GM19467 (cell line): ENCODE measurements at regions not wholly inside any gene's neighbourhood (a gene's known extent, or its start where the extent isn't known, plus 50 kb on each side); places are given as distances from the start of the nearest gene placed in this dataset.

ENCODE experiments used
- ATAC-seq: cut with Tn5 transposase; IDR thresholded peaks from one replicate; pipeline ENCODE4 v1.9.1; 2021; ENCODE audit warnings: mild to moderate bottlenecking, moderate library complexity; ENCODE audit not compliant: unreplicated experiment

DNA sequence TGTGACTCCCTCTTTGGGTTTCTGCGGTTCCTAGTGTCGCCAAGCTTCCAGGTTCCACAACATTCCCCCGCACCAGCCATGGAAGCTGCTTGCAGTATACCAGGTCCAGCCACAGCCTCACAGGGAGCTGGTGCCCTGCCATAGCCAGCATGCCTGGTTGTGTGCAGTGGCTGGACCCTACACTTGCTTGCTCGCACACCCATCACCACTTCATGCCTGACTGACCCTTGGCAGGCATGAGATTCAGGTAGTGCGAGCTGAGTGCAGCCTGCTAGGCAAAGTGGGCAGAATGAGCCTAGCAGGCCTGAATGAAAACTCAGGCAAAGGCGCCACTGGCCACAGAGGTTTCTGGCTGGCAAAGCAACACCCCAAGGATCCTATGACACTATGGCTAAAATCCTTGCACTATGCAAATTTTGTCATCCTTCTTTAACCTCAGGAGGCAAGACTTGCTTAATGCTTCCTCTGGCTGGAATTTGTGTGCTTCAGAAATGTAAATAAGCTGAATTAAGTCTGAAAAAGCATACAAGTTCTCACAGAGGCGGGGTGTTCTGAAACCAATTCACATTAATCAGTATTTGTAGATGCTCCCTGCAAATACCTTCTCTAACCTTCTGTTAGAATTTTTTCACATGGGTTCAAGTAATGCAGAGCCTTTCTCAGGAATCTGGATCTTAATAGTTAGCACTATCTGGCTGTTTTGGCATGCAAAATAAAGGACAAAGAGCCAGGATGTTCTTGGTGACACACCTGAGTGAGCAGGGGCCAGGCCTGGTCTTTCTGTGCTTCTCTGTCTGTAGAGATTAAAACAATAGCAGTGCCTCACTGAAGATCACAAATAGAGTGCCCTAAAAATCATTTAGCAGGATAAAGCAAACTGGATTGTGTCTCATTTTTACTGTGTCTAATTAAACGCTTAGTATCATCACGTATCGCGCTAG, 256.9 kb downstream of the GPATCH2 start:
- ATAC-seq, result no peak

DNA sequence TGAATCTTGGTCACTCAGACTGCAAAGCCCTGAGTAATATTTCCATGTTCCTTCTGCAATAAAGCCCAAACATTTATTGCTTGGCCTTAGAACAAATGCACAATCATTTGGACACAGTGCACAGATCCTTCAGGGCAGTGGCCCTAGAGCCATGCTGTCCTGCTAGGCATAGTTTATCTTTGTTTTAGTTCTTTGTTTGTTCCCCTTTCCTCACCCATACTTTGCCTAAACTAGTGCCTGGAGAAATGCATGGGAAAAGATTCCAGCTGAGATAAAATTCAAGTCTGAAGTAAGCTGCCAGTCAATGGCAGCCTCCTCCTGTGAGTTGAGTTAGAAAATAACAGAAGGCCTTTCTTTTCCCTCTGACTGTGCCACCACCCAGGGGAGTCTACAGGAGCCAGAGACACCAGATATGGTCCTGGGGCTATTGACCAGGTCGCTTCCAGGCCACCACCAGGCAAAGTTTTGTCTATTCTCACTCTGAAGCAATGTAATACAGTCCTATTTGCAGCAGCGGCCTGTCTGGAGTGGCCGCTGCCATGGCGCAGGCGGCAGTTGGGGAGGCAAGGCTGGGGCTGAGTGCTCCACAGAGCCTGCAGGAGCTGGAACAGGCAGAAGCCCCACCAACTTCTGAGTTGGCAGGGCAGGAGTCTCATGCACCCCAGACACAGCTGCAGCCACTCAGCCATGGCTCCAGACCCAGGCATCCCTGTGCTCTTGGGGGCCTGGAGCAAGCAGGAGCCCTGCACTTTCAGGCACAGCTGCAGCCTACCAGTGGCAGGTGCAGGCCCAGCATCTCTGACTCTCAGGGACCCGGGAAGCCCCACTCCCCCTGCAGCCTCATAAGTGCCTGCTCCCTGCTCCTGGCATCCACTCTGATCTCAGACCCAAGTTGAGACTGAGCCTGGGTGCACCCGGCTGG, 258.6 kb downstream of the GPATCH2 start:
- no peak for ATAC-seq

DNA sequence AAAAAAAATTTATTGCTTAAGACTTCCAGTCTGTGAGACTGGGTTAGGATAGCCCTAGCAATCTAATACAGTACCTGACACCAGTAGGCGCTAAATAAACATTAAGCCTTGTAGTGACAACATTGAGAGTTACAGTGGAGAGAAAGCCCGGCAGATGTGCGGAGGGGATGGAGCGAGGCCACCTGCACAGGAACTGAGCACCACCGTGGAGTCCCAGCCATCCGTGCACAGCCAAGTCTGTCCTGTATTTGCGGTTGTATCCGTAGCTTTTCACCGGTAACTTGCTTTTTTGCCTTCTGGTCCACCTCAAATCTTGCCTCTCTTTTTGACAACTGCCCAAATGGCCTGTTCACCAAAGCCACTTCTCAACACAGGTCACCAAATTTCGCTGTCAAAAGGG, 260.1 kb downstream of the GPATCH2 start:
- ATAC-seq, result no peak

DNA sequence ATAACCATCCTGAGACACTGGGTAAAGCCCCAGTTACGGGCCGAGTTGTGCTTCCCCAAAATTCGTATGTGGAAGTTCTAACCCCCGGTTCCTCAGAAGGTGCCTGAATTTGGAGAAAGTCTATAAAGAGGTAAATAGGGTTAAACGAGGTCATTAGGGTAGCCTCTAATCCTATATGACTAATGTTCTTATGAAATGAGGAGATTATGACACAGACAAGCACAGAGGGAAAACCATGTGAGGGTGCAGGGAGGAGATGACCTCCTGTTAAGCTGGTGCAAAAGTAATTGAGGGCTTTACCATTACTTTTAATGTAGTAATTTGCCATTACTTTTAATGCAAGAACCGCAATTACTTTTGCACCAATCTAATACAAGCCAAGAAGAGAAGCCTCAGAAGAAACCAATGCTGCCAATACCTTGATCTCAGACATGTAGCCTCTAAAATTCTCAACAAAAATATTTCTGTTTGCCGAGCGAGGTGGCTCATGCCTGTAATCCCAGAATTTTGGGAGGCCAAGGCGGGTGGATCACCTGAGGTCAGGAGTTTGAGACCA, 260.8 kb downstream of the GPATCH2 start:
- ATAC-seq, result no peak

DNA sequence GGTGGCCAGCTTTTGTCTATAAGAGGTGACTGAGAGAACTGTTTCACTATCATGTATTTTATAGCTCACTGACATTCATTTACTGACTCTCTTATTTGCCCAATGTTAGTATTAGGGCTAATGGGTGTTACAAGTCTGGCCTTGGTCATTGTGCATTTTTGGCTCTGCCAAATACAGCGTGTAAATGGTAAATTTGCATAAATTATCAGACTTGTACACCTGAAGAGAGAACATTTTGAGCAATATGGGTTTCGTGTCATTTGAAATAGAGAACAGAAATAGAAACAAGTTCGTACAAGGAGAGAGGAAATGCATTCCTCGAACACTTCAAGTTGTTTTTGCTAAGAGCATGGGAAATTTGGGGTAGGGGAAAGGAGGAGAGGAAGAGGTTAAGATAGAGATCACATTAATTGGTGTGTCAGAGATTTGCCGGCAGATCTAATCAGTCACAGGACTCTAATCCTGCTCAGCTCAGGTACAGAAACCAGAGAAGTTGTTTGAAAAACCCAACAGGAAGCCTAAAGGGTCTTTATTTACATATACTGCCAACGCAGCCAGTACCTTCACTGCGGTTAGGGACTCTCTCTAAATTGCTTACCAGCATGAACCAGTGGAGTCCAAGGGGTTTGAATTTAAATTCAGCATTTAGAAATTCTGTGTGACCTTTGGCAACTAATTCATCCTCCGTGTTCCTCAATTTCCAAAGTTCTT, 261.5 kb downstream of the GPATCH2 start:
- peak; percentile 92 for ATAC-seq

DNA sequence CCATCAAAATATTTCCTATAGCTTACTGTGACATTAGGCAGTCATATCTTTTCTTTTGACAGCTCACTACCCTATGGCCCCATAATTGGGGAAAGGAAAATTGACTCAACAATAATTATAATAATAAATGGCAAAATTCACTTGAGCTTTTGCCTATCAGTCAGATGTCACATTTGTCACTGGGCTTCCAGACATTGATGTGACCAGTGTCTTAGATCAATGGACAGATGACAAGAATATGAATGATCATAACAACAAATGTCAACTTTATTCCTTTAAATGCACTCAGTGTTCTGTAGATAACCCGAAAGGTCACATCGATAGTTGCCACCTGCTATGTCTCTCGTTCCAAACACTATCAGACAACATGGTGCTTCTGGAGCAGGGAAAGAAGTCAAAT, 266.7 kb downstream of the GPATCH2 start:
- ATAC-seq, result no peak

DNA sequence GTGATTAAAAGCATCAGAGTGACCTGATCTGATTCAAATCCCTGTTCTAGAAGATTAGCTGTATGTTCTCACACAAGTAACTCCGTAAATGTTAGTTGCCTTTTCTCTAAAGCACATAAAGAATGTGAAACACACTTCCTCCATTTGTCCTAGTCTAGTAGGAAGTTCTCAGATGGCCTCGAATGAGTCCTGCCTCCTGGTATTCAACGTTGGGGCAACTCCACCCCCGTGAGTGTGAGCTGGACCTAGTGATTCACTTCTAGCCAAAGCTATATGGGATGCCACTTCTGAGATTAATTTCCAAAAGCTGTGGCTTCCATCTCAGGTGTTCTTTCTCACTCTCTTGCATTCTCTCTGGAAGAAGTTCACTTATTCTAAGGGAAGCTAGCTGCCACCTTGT, 267.6 kb downstream of the GPATCH2 start:
- ATAC-seq, result no peak

DNA sequence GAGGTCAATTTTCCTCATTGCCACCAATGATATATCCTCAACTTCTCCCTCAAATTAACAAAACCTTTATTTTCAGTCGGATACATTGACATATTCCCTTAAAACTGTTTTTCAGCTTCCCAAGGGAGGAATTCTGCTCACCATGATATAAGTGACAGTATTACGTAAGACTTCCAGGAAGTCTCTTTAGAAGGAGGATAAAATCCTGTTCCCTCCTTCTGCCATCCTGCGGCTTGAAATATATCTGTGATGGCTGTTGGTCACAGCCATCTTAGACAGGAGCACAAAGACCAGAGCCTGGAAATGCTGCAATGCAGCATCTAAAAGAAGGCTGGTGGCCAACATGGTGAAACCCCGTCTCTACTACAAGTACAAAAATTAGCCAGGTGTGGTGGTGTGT, 270.4 kb downstream of the GPATCH2 start:
- ATAC-seq, result no peak

DNA sequence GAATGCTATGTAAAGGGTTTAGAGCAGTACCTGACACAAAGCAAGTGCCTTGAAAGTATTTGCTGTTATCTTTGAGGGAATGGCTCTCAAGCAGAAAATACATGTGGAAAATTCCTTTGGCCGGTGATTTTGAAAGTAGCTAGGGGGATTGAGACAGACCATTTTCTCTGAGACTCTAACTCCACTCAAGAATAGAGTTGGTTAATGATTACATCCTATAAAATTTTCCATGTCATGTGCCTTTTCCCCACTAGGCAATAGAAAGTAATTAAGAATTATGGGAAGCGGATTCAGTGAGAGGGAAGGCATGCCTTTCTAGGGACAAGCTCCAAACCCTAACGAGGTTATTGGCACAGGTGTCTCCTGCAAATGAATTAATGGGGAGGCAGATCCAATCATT, 276.0 kb downstream of the GPATCH2 start:
- no peak for ATAC-seq

DNA sequence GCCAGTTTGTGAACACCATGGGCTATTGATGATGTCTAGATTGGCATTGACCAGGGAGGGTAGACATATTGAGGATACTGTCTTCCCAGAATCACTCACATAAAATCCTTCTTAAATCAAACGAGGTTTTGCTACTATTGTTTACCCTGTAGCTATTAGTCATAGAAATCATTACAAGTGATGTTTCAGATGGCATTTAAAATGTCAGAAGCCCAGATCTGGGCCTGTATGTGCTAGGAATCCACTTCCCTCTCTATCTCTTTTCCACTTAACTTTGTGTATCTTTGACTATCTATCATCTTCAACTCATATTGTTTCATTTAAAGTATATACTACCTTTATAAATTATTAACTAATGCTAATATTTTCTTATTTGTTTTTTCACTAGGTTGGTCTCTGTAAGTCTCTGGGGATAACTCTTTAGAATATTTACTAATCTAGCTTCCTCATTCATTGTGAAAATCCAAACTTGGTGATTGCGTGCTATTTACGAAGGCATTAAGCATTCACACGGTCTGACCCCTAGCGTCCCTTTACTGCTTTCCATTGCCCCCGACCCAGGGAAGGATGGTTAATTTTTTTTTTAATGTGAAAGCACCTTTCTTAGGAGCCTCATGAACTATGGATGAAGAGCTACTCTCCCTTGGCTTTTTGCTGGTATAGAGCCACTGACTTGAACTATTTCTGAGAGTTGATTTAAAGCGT, 281.8 kb downstream of the GPATCH2 start:
- ATAC-seq, result no peak

DNA sequence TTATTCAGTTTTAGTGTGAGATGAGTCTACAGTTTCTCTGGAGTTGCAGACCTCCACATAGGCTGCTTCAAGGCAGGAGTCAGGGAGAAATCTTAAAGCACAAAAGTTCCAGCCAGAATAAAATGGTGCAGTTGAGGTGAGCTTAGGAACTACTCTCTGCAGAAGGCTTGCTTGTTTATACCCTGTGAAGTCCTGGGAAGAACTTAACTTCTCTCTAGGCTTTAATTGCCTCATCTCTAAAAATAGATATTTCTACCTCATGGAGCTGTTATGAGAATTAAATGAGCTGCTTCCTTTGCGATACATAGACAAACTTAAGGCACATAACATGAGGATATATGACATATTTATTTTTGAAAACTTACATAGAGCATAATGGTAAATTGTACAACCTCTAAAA, 286.2 kb downstream of the GPATCH2 start:
- no peak for ATAC-seq

DNA sequence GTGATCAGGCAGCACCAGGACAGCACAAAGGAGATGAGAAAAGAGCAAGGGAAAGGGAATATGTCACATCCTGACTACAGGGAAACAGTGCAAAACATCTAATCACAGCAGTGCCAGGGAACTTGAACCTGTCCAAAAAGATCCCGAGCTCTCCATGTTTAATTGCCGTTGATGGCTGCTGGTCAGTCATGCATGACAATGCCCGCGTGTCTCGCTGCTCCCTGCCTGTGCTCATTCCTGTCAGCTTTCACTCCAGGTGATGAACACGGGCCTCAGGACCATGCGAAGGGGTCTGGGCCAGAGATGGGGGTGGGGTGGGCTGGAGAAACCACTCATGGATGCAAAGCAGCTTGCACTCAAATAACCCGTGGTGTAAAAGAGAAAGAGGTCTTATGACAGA, 287.0 kb downstream of the GPATCH2 start:
- ATAC-seq, result no peak

DNA sequence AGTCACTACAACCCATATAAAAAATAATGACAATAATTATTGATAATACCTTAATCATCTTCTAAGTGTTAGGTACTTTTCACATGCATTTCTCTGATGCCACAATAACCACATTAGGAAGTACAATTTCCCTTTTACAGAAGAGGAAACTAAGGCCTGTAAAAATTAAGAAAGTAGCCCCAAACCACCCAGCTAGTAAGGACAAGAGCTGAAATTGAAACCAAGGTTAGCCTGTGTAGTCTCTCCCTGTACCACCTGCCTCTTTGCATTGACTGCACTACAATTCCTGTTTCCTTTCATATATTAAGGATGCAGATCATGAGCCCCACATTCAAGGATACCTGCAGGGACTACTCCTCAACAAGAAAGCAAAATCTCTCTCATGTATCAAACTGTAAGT, 288.8 kb downstream of the GPATCH2 start:
- ATAC-seq, result no peak

DNA sequence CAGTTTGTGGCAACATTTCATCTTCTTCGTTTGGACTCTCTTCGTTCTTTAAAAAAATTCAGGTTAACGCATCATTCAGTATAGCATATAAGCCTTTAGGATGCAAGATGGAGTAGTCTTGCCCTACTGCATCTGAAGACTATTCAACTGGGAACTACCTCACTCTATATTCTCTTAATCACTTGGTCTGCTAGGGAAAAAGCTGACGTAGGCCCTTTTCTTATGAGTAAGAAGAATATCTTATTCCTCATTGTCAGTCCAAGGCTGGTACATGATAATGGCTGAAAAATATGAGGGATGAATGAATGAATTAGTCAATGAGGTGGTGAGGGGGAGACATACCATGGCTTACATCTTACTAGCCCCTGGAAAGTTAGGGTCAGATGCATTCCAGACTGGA, 294.2 kb downstream of the GPATCH2 start:
- ATAC-seq, result no peak

DNA sequence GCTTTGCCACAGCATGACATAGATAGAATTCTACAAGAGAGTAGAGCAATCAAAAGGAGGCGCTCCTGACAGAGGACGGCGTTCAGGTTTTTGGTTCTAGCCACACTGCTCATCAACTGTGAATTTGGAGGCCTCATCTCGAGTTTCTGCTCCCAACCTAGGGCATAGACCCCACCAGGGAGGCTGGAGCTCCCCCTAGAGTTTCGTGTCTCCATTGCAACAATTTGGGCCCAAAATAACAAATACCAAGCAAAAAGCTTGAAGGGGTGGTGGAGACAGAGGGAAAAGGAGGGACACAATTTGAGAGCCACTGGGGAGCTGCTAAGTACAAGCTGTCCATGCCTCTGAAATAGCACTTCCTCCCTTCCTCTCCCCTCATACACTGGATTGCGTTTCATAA, 297.0 kb downstream of the GPATCH2 start:
- peak; percentile 87 for ATAC-seq

DNA sequence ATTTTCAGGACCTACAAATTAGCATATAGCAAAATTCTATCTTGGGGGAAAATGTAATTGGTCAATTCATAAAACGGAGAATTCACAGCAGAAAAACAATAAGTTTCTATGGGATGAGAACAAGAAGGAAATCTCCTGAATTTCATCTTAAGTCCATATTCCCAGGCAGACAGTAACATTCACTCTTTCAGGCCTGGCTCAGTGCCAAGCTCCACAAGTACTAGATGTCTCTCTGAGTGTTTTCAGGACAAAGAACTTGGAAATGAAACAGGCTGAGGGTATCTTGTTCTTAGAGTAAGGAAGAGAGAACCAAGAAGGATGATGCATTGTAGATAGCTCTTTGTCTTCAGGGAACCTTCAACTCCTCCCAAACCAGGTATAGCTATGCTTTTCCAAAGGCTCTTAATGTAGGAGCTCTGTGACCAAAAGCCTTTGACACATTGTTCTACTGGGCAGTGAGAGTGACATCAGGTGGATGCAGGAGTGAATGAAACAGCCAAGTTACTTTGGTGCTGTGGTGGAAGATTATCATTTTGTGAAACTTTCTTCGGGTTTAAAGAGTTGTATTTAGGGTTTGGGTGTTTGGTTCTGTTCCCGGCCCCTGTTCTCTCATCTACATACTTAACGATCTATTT, 298.3 kb downstream of the GPATCH2 start:
- no peak for ATAC-seq

DNA sequence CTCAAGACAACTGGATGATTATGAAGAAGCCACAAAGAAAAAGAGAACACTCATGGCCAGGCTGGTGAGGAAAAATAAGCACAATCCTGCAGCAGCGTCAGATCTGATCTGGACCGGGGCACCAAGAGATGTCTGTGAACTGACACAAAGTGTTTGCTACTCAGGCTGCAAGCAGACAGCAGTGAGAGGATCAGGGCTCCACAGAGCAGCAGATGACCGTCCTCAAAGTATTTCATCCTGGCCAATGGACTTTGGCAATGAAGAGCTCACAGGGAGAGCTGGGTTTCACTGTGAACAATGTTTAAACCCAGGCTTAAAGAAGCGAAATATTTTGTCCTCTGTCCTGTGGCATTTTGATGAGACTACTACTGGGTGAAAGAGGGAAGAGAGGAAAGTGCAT, 299.2 kb downstream of the GPATCH2 start:
- ATAC-seq, result no peak

DNA sequence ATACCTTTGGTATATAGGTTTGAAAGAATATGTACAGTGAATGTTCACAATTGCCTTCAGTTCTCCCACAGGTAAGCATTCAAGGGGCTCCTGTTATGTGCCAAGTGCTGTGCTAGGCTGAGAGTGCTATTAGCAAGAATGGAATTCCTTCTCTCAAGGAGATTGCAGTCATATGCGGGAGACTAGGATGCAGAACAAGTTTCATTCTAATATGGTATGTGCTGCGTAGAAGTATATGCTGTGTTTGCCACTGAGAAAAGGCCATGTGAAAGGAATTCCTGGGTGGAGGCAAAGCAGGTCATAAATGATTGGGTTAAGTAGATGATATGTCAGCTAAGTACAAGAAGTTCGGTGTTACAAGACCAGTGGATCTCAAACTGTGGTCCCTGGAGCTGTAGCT, 303.0 kb downstream of the GPATCH2 start:
- no peak for ATAC-seq

DNA sequence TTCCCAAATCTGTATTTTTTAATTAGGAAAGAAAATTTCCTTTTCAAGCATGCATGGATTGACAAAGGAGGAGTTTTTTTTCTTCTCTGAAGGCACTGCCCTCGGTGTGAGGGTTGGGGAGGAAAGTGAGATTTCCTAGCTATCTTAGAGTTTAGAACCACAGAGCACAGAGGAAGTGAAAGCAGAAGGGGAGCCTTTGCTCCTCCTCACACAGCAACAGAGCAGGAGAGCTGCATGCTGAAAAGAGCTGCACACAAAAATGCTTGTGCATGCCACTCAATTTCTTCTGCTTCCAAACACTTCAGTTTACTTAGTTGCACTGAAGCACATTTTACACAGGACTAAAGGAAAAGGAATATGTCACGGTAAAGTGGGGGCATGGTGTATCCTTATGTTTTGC, 308.1 kb downstream of the GPATCH2 start:
- ATAC-seq, result peak; percentile 100

DNA sequence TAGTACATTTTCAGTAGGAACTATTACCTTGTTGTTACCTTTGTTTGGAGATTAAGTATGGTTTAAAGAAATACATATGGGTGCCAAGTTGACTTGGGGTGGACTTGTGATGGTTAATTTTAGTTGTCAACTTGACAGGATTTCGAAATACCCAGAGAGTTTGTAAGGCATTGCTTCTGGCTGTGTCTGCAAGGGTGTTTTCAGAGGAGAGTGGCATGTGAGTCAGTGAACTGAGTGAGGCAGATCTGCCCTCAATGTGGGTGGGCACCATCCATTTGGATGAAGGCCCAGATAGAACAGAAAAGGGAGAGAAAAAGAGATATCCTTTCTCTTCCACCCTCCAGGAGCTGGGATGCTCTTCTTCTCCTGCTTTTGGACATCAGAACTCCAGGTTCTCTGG, 315.5 kb downstream of the GPATCH2 start:
- ATAC-seq, result no peak
